ENCODE measurements at regions not wholly inside any gene's neighbourhood (a gene's known extent, or its start where the extent isn't known, plus 50 kb on each side); places are given as distances from the start of the nearest gene placed in this dataset.

GRCh38 chr18:53764086-53764485 is 460.4 kb downstream of the MBD2 start:
- no peak overlapping the region for H3K4me3 ChIP-seq (ENCODE audit: low read depth, low read length)
- TF ChIP-seq CTCF (IDR thresholded peaks at IDR 0.05; ENCODE audit: low read depth, low read length, missing control alignments) = no peak
- no peak for DNase-seq (ENCODE audit: low read depth)

GRCh38 chr18:53757328-53757727 is 467.1 kb downstream of the MBD2 start:
- no peak overlapping the region for H3K4me3 ChIP-seq (ENCODE audit: low read depth, low read length)
- no peak for DNase-seq (ENCODE audit: low read depth)
- no peak for TF ChIP-seq CTCF (IDR thresholded peaks at IDR 0.05; ENCODE audit: low read depth, low read length, missing control alignments)

GRCh38 chr18:53756610-53756972 is 467.9 kb downstream of the MBD2 start:
- DNase-seq (ENCODE audit: low read depth) = no peak
- TF ChIP-seq CTCF (IDR thresholded peaks at IDR 0.05; ENCODE audit: low read depth, low read length, missing control alignments) = no peak
- H3K4me3 ChIP-seq (ENCODE audit: low read depth, low read length) = no peak overlapping the region

GRCh38 chr18:53755914-53756609 is 468.4 kb downstream of the MBD2 start:
- no peak for DNase-seq (ENCODE audit: low read depth)
- H3K4me3 ChIP-seq (ENCODE audit: low read depth, low read length) = no peak overlapping the region
- no peak for TF ChIP-seq CTCF (IDR thresholded peaks at IDR 0.05; ENCODE audit: low read depth, low read length, missing control alignments)

- no peak for DNase-seq (ENCODE audit: low read depth)
- no peak overlapping the region for H3K4me3 ChIP-seq (ENCODE audit: low read depth, low read length)
- TF ChIP-seq CTCF (IDR thresholded peaks at IDR 0.05; ENCODE audit: low read depth, low read length, missing control alignments) = no peak
These were observed 470.3 kb downstream of the MBD2 start for GRCh38 chr18:53754154-53754553.

GRCh38 chr18:53753601-53754000 is 470.9 kb downstream of the MBD2 start:
- TF ChIP-seq CTCF (IDR thresholded peaks at IDR 0.05; ENCODE audit: low read depth, low read length, missing control alignments) = no peak
- no peak overlapping the region for H3K4me3 ChIP-seq (ENCODE audit: low read depth, low read length)
- DNase-seq (ENCODE audit: low read depth) = no peak

- no peak for TF ChIP-seq CTCF (IDR thresholded peaks at IDR 0.05; ENCODE audit: low read depth, low read length, missing control alignments)
- no peak for DNase-seq (ENCODE audit: low read depth)
- no peak overlapping the region for H3K4me3 ChIP-seq (ENCODE audit: low read depth, low read length)
These were observed 471.6 kb downstream of the MBD2 start for GRCh38 chr18:53752781-53753367.

Data from GM12864 (cell line).